HG02759 (cell line): ENCODE measurements at regions not wholly inside any gene's neighbourhood (a gene's known extent, or its start where the extent isn't known, plus 50 kb on each side); places are given as distances from the start of the nearest gene placed in this dataset.
A peak's percentile ranks its signal among the peaks of the same experiment; 100 is the strongest.
"Not testable (repeated sequence)": the region's sequence is repeated elsewhere in the genome, so short reads cannot be mapped to it uniquely, and the experiment has no call there.

ENCODE experiments used
- ATAC-seq: cut with Tn5 transposase; IDR thresholded peaks from one replicate; pipeline ENCODE4 v1.9.1; 2021; ENCODE audit warnings: mild to moderate bottlenecking, moderate library complexity; ENCODE audit not compliant: unreplicated experiment

- ATAC-seq: no peak
Observed at GRCh38 chr1:78240755-78241154, 195.0 kb downstream of the GIPC2 start.

GRCh38 chr1:78247079-78247478 lies 201.3 kb downstream of the GIPC2 start:
- no peak for ATAC-seq

- no peak for ATAC-seq
Observed at GRCh38 chr1:78250201-78250600, 204.4 kb downstream of the GIPC2 start.

DNA sequence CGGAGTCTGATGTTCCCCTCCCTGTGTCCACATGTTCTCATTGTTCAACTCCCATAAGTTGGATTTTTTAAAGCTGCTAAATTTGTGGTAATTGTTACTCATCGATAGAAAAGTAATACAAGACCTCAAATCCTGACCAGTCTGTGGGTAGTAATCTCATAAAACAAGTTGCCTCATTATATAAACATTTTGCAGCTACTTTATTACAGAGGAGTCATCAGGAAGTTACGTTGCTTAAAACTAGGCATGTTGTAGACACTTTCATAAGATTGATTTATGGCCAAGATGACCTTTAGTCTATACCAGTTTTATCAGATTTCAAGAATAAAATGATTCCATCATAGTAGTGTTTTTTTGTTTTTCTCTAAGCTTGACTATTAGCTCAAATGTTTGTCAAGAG lies 208.8 kb downstream of the GIPC2 start:
- no peak for ATAC-seq

GRCh38 chr1:78255383-78255782 lies 209.6 kb downstream of the GIPC2 start:
- ATAC-seq: no peak

GRCh38 chr1:78255846-78256245 lies 210.1 kb downstream of the GIPC2 start:
- no peak for ATAC-seq

DNA sequence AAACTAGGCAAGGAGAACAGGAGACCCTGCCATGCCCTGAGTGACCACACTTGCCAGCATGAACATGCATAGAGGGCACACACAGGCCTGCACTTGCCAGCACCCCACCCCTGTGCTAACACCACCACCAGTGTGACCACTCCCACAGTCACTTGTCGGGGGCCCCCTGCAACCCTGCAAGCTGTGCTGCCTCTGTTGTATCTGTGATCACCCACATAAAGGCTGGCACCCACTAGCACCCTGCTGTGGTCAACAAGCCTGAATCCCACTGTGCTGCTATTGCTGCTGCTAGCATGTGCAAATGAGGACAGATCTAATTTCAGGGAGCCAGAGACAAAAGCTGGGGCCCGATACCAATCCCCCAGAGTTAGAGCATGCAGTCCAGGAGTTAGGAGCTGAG lies 217.7 kb downstream of the GIPC2 start:
- ATAC-seq: no peak

GRCh38 chr1:78263946-78264345 lies 218.2 kb downstream of the GIPC2 start:
- ATAC-seq: no peak

- no peak for ATAC-seq
Observed at GRCh38 chr1:78267513-78268218, 221.9 kb downstream of the GIPC2 start.

DNA sequence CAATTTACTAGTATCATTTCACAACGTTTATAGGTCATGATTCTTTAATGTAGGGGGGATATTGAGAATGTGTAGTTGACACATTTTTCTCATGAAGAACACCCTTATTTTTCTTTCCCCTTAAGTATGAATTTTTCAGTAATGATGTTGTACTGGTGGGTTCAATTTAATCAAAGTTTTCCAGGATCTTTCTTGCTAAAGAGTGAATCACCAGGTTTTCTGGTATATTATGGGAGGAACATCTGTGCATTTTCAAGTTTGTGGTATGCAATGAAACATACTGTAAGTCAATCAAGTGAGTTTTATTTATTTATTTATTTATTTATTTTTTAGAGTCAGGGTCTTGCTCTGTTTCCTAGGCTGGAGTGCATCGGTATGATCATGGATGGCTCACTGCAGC lies 221.2 kb upstream of the PTGFR start:
- ATAC-seq: no peak

GRCh38 chr1:78271423-78271822 lies 219.4 kb upstream of the PTGFR start:
- not testable (repeated sequence) for ATAC-seq

DNA sequence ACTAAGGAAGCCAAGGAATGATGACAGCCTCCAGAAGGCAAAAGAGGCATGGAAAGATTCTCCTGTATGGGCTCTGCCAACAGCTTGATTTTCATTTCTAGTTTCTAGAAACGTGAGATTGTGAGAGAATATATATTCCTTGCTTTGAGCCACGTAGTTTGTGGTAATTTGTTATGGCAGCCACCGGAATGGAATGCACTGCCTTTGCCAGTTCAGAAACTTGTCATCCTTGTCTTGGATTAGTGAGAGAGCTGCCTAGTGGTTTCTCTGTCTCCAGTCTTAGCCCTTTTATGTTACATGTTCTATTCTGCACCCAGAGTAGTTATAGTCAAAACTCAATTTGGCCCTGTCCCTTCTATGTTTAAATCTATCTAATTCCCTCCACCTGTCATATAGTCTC lies 216.0 kb upstream of the PTGFR start:
- no peak for ATAC-seq

GRCh38 chr1:78275456-78275855 lies 215.3 kb upstream of the PTGFR start:
- ATAC-seq: no peak

DNA sequence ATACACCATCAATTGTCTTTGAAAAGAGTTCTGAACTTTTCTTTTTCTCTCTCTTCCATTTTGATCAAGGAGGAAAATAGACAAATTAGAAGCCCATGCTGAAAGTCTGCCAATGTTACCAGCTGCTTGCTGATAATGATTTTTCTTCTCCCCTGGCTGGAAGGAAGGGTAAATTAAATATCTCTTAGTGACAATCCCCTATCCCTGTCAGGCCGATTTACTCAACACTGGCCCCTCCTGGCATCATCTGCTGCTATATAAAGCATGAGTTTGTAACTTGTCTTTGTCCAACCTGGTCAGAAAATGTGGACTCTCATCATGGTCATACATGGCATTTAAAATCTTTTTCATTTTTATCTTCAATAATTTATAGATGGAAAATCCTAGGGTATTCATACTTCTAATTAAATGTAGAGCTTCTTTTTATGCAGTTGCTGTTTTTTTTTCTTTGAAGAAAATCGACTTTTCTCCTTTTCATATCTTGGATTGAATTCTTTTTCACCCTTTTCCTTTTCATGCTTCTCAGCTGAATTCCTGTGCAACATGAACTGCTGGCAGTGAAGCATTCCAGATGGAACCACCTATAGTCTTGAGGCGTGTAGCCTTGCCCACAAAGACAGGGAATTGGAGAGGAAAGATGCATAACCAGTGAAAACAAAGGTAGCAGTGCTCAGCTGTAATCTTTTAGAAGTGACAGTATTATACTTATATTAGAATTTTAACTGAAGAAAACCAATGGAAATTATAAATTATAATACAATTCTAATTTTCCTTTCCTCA lies 214.7 kb upstream of the PTGFR start:
- ATAC-seq: no peak

DNA sequence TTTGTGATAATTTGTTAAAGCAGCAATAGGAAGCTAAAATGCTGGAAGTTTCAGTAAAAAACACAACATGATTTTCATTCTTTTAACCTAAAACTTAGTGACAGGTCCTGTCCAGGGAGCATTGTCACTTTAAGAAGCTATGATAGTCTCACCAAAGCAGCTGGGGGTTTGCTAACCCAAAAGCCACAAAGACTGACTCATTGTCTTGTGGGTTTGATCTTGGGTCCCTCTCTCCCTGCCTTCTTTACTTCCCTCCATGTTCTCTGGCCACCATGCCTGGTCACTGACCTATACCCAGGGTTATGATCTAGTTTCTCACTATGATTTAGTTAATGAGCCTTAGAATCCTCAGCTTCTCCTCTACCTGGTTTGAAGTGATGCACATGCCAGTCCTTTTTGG lies 213.5 kb upstream of the PTGFR start:
- peak; percentile 91 for ATAC-seq

GRCh38 chr1:78279051-78279450 lies 211.7 kb upstream of the PTGFR start:
- no peak for ATAC-seq

DNA sequence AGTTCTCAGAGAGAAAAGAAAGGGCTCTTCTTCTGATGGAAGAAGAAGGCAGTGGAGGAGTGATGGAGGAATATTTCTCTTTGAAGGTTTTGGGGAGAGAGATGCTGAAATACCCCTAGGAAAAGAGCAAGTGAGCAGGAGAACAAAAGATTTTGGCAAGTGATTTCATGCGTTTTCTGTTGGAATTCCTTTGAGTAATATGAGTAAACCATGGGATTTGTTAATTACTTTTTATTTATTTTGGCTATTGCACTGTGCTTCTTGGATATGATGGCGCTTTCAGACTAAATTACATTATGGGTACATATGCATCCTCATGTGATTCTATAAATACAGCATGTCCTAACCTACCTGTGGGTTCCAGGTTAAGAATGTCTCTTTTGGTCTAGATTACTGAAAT lies 210.1 kb upstream of the PTGFR start:
- no peak for ATAC-seq

DNA sequence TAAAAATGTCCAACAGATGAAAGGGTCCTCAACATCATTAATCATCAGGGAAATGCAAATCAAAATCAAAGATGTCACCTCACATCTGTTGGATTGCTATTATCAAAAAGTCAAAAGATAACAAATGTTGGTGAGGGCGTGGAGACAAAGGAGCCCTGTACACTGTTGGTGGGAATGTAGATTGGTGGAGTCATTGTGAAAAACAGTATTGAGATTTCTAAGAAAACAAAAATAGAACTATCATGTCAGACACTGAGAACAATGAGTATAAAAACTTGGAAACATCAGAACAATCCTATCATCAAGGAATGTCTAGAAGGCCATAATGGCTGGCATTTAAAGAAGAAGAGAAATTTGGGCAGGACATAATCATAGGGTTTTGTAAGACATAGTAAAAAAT lies 209.2 kb upstream of the PTGFR start:
- no peak for ATAC-seq

DNA sequence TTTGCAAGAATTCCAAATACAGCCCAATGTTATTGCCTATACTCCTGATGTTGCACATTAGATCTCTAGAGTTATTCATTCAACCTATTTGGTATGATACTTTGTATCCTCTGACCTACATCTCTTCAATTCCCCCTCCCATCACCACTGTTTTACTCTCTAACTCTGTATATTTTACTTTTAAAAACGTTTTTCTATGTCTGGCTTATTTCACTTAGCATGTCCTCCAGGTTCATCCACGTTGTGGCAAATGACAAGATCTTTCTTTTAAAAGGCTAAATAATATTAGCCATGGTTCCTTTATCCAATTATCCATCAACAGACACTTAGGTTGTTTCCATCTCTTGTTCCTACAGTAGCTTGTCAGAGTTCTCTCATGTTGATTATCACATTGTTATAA lies 207.1 kb upstream of the PTGFR start:
- no peak for ATAC-seq

DNA sequence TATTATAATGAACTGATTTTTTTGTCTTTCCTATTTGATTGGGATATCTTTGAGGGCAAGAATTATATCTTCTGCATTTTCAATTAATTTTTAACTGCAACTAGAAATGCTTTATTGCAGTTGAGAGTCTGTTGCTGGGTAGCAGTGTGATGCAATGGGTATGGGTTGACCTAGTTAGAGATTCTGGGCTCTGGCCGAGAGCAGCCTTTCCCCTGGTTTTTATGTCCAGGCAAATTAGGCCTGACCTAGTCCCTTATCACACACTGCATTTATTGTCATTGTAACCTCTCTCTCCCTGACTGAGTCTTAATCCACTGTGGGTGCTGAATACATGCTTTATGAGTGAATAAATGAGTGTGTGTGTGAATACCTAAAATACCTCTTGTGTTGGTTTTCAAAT lies 206.4 kb upstream of the PTGFR start:
- no peak for ATAC-seq

DNA sequence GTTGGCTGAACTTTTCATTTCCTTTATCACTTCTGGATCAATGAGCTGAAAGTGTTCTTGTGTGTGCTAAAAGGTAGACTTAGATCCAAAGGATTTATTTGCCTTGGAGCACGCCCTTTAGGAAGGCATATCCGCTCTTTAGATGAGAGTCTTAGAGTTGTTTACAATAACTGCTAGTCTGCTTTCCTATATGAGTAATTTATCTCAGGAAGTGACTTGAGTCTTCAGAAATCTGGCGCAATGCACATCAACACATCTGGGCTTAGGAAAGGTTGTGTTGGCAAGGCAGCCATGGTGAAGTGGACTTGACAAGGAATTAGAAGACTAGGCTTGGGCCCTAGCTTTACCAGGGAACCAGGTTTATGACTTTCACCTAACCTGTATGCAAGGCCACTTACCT lies 204.1 kb upstream of the PTGFR start:
- ATAC-seq: no peak

DNA sequence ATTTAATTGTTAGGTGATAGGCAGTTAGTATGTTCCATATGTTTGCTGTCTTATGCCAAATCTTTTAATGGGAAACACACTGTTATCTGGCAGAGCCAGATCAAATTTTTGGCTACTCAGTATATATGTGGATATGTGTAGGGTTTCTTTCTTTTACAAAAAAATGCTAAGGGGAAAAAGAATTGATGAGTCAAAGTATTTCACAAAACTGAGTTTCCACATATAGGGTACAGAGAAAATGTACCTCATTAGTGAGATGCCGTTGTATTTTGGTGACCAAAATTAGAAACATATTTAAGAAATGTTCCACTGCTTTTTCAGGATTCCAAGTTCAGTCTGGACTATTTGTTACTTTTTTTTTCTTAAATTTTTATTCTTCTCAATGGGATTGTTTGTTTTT lies 201.2 kb upstream of the PTGFR start:
- ATAC-seq: no peak

GRCh38 chr1:78291418-78291817 lies 199.4 kb upstream of the PTGFR start:
- no peak for ATAC-seq
